Tibial artery (tissue), 4 donors: ENCODE measurements at regions not wholly inside any gene's neighbourhood (a gene's known extent, or its start where the extent isn't known, plus 50 kb on each side); places are given as distances from the start of the nearest gene placed in this dataset.

Source experiments
- DNase-seq, 2 donors: peaks; one replicate each; pipeline ENCODE4 v3.0.0-alpha.2; 2019
- H3K27ac ChIP-seq, 2 donors: fragments of 200-600 bp; sonication (generic) in 1 of 2; 1 replicate in 1 of 2; 2 replicates in 1 of 2; pipeline ENCODE4 v1.5.1; 2018 to 2019; ENCODE audit warnings: mild to moderate bottlenecking in 1 of 2
- H3K27me3 ChIP-seq, 2 donors: fragments of 200-600 bp; sonication (generic) in 1 of 2; one replicate each; pipeline versions ENCODE4 v1.5.1 to v1.6.0; 2016 to 2019
- H3K36me3 ChIP-seq, 3 donors: fragments of 200-600 bp; sonication (generic) in 2 of 3; one replicate each; pipeline ENCODE4 v1.5.1; 2016 to 2019; ENCODE audit warnings: mild to moderate bottlenecking in 2 of 3
- H3K4me1 ChIP-seq, 4 donors: fragments of 200-600 bp; sonication (generic) in 2 of 4; 1 replicate in 3 of 4; 2 replicates in 1 of 4; pipeline ENCODE4 v1.5.1; 2016 to 2019
- H3K4me3 ChIP-seq, 2 donors: fragments of 200-600 bp; sonication (generic) in 1 of 2; 1 replicate in 1 of 2; 2 replicates in 1 of 2; pipeline ENCODE4 v1.5.1; 2018 to 2019; ENCODE audit warnings: mild to moderate bottlenecking in 2 of 2
- H3K9me3 ChIP-seq, 3 donors: fragments of 200-600 bp; sonication (generic) in 1 of 3; one replicate each; pipeline ENCODE4 v1.5.1; 2016 to 2019
- CTCF ChIP-seq, 2 experiments: fragments of 200-600 bp in 1 of 2; fragments of 450-650 bp in 1 of 2; IDR thresholded peaks; one replicate each; pipeline ENCODE4 v1.5.1; 2017 to 2019; ENCODE audit warnings: antibody characterized with exemption in 2 of 2, mild to moderate bottlenecking in 1 of 2, moderate library complexity in 1 of 2
- intact Hi-C: fragments of 100-400 bp; cut with DNase I; formaldehyde crosslinking; loops from one replicate; pipeline ENCODE4 v1.15.0; 2023; ENCODE audit warnings: low total_unique reads

- no peak overlapping the region for H3K27ac ChIP-seq
- intact Hi-C loops: no loop called here
- TF ChIP-seq CTCF (IDR thresholded peaks at IDR 0.05): no peak
- no peak for DNase-seq
- no peaks in the 10 kb centered on the region for H3K36me3 ChIP-seq
- H3K27me3 ChIP-seq: no peaks in the 10 kb centered on the region
- no peaks in the 10 kb centered on the region for H3K9me3 ChIP-seq
- peaks cover 0 to 10% (median 1%) of the 10 kb centered on the region in 4 donors for H3K4me1 ChIP-seq
- H3K4me3 ChIP-seq: no peak overlapping the region
These were observed 603.4 kb upstream of the CDH11 start for GRCh38 chr16:65725156-65725845.

- Histone ChIP-seq H3K4me3 (no peak overlapping the region), H3K36me3 (no peaks in the 10 kb centered on the region), H3K9me3 (no peaks in the 10 kb centered on the region), H3K27ac (no peak overlapping the region), H3K27me3 (no peaks in the 10 kb centered on the region), H3K4me1 (peaks cover 0 to 10% (median 1%) of the 10 kb centered on the region in 4 donors)
- DNase-seq: no peak
- no peak for TF ChIP-seq CTCF (IDR thresholded peaks at IDR 0.05)
- intact Hi-C loops: no loop called here
These were observed 600.6 kb upstream of the CDH11 start for GRCh38 chr16:65722429-65722828.

GRCh38 chr16:65717846-65718245, 596.0 kb upstream of the CDH11 start:
- Histone ChIP-seq H3K4me3 (no peak overlapping the region), H3K4me1 (no peaks in the 10 kb centered on the region), H3K27ac (no peak overlapping the region), H3K9me3 (no peaks in the 10 kb centered on the region), H3K27me3 (no peaks in the 10 kb centered on the region), H3K36me3 (no peaks in the 10 kb centered on the region)
- no peak for TF ChIP-seq CTCF (IDR thresholded peaks at IDR 0.05)
- intact Hi-C loops: no loop called here
- no peak for DNase-seq

- no peak for DNase-seq
- TF ChIP-seq CTCF (IDR thresholded peaks at IDR 0.05): no peak
- H3K4me3 ChIP-seq: no peak overlapping the region
- H3K36me3 ChIP-seq: no peaks in the 10 kb centered on the region
- H3K9me3 ChIP-seq: no peaks in the 10 kb centered on the region
- no peaks in the 10 kb centered on the region for H3K27me3 ChIP-seq
- H3K4me1 ChIP-seq: no peaks in the 10 kb centered on the region
- no peak overlapping the region for H3K27ac ChIP-seq
- intact Hi-C loops: no loop called here
These were observed 595.2 kb upstream of the CDH11 start for GRCh38 chr16:65716737-65717700.

- no peak overlapping the region for H3K27ac ChIP-seq
- no peaks in the 10 kb centered on the region for H3K4me1 ChIP-seq
- H3K36me3 ChIP-seq: no peaks in the 10 kb centered on the region
- H3K9me3 ChIP-seq: no peaks in the 10 kb centered on the region
- intact Hi-C loops: no loop called here
- no peak overlapping the region for H3K4me3 ChIP-seq
- no peak for DNase-seq
- no peaks in the 10 kb centered on the region for H3K27me3 ChIP-seq
- TF ChIP-seq CTCF (IDR thresholded peaks at IDR 0.05): no peak
These were observed 591.4 kb upstream of the CDH11 start for GRCh38 chr16:65713181-65713808.
